PC-3 (cell line): ENCODE measurements at regions not wholly inside any gene's neighbourhood (a gene's known extent, or its start where the extent isn't known, plus 50 kb on each side); places are given as distances from the start of the nearest gene placed in this dataset.

ENCODE experiments used
- ATAC-seq: fragments of 200-7000 bp; cut with Tn5 transposase; 2 replicates; pipeline ENCODE4 v1.9.1; 2020; ENCODE audit warnings: mild to moderate bottlenecking, moderate library complexity
- BruUV-seq: library from RNA; stranded (reverse); fragments of 400-500 nt; replicated peaks from 2 replicates; lab custom pipeline; 2021; lab: Mats Ljungman, UMichigan
- CTCF ChIA-PET: fragments of 300-600 bp; sonication (Branson Sonifier 250); formaldehyde crosslinking; loops from one replicate; lab custom pipeline; 2022; ENCODE audit warnings: antibody characterized with exemption; lab: Charles Lee
- POLR2A ChIA-PET: fragments of 300-600 bp; sonication (Branson Sonifier 250); formaldehyde crosslinking; loops from one replicate; lab custom pipeline; 2022; ENCODE audit warnings: antibody characterized with exemption; ENCODE audit not compliant: unreplicated experiment; lab: Charles Lee
- DNase-seq: peaks from one replicate; pipeline ENCODE4 v3.0.0-alpha.2; 2015
- H2AFZ ChIP-seq: fragments of 300-600 bp; sonication (generic); 2 replicates; pipeline ENCODE4 v1.6.0; 2016; ENCODE audit warnings: antibody characterized with exemption, low read length
- H3F3A ChIP-seq: fragments of 300-600 bp; sonication (generic); one replicate; pipeline ENCODE4 v1.6.0; 2017; ENCODE audit warnings: antibody characterized with exemption, low read length, control low read depth, mild to moderate bottlenecking; ENCODE audit not compliant: unreplicated experiment
- H3K27ac ChIP-seq: fragments of 300-600 bp; sonication (generic); 2 replicates; pipeline ENCODE4 v1.5.1; 2016; ENCODE audit warnings: mild to moderate bottlenecking, low read length
- H3K27me3 ChIP-seq: fragments of 300-600 bp; sonication (generic); 2 replicates; pipeline ENCODE4 v1.6.1; 2016; ENCODE audit warnings: low read length, mixed read lengths
- H3K36me3 ChIP-seq: fragments of 300-600 bp; sonication (generic); 2 replicates; pipeline ENCODE4 v1.6.1; 2016; ENCODE audit warnings: low read depth, mixed run types, low read length, mixed read lengths
- H3K4me1 ChIP-seq: fragments of 300-600 bp; sonication (generic); 2 replicates; pipeline ENCODE4 v1.5.1; 2016; ENCODE audit warnings: low read length; ENCODE audit not compliant: insufficient read depth
- H3K4me2 ChIP-seq: fragments of 300-600 bp; sonication (generic); 2 replicates; pipeline ENCODE4 v1.6.0; 2016; ENCODE audit warnings: low read length
- H3K4me3 ChIP-seq: fragments of 300-600 bp; sonication (generic); 2 replicates; pipeline ENCODE4 v1.5.1; 2016; ENCODE audit warnings: mild to moderate bottlenecking, low read length, mixed read lengths
- H3K79me2 ChIP-seq: fragments of 300-600 bp; sonication (generic); 2 replicates; pipeline ENCODE4 v1.6.1; 2017; ENCODE audit warnings: low read length, mixed read lengths
- H3K9ac ChIP-seq: fragments of 300-600 bp; sonication (generic); 2 replicates; pipeline ENCODE4 v1.6.0; 2016; ENCODE audit warnings: mild to moderate bottlenecking, low read length
- H3K9me2 ChIP-seq: fragments of 300-600 bp; sonication (generic); replicated peaks from 2 replicates; pipeline ENCODE4 v1.6.1; 2016; ENCODE audit warnings: mixed run types, low read length, mixed read lengths
- H3K9me3 ChIP-seq: fragments of 300-600 bp; sonication (generic); 2 replicates; pipeline ENCODE4 v1.6.1; 2016; ENCODE audit warnings: low read length, mixed read lengths
- H4K20me1 ChIP-seq: fragments of 300-600 bp; sonication (generic); 2 replicates; pipeline ENCODE4 v1.6.1; 2016; ENCODE audit warnings: low read length, mixed read lengths
- EZH2 ChIP-seq: fragments of 300-600 bp; sonication (generic); IDR thresholded peaks from one replicate; pipeline ENCODE4 v1.6.1; 2017; ENCODE audit warnings: antibody characterized with exemption, mild to moderate bottlenecking, low read length; ENCODE audit not compliant: unreplicated experiment
- EZH2phosphoT487 ChIP-seq: fragments of 300-600 bp; sonication (generic); IDR thresholded peaks from 2 replicates; pipeline ENCODE4 v1.6.1; 2018; ENCODE audit warnings: mild to moderate bottlenecking, antibody characterized with exemption, low read length, borderline replicate concordance
- intact Hi-C: fragments of 100-400 bp; cut with micrococcal nuclease; formaldehyde crosslinking; loops from 2 replicates; pipeline ENCODE4 v1.9.0; 2023
- TF ChIP-seq, protein P1 (sequence below): fragments of 300-600 bp; sonication (generic); conservative IDR thresholded peaks from 2 replicates; pipeline ENCODE4 v1.5.1; 2017; ENCODE audit warnings: antibody characterized with exemption, low read depth, mild to moderate bottlenecking, low read length

DNA sequence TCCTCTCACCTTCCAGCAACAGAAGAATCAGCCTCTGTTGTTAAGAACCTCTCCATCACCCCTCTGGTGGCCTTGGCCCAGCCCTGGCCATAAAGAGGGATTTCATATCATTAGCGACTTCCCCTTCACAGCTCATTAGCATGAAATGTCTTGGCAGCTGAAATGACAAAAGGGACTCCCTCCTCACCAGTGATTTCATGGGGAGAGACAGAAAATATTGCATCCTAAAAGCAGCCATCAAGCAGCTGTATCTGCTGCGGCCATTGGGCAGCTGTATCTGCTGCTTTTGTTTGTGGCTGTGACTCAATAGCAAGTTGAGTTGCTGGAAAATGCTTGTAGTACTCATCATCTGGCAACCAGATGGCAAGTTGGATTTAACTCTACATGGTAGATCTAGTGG is 105.9 kb upstream of the RMDN2 start:
- H3K4me2 ChIP-seq = no peak overlapping the region
- TF ChIP-seq EZH2 (no peak), EZH2phosphoT487 (no peak)
- TF ChIP-seq, protein P1, sequence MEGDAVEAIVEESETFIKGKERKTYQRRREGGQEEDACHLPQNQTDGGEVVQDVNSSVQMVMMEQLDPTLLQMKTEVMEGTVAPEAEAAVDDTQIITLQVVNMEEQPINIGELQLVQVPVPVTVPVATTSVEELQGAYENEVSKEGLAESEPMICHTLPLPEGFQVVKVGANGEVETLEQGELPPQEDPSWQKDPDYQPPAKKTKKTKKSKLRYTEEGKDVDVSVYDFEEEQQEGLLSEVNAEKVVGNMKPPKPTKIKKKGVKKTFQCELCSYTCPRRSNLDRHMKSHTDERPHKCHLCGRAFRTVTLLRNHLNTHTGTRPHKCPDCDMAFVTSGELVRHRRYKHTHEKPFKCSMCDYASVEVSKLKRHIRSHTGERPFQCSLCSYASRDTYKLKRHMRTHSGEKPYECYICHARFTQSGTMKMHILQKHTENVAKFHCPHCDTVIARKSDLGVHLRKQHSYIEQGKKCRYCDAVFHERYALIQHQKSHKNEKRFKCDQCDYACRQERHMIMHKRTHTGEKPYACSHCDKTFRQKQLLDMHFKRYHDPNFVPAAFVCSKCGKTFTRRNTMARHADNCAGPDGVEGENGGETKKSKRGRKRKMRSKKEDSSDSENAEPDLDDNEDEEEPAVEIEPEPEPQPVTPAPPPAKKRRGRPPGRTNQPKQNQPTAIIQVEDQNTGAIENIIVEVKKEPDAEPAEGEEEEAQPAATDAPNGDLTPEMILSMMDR = no peak
- no peaks in the 10 kb centered on the region for H3K27me3 ChIP-seq
- no peak overlapping the region for H3K4me3 ChIP-seq
- H3K9ac ChIP-seq = no peak overlapping the region
- ChIA-PET POLR2A (no interaction called here), CTCF (no interaction called here)
- DNase-seq = no peak
- no TSS peak for BruUV-seq
- H3K79me2 ChIP-seq = no peaks in the 10 kb centered on the region
- no peak overlapping the region for H2AFZ ChIP-seq
- H3K27ac ChIP-seq = no peak overlapping the region
- intact Hi-C loops = no loop called here
- no peaks in the 10 kb centered on the region for H3K36me3 ChIP-seq
- no peak for ATAC-seq
- H3F3A ChIP-seq = no peaks in the 10 kb centered on the region
- H4K20me1 ChIP-seq = no peaks in the 10 kb centered on the region
- H3K9me2 ChIP-seq = no peaks in the 10 kb centered on the region
- no peaks in the 10 kb centered on the region for H3K9me3 ChIP-seq
- H3K4me1 ChIP-seq = 0 out of 2 replicates have a peak, but pooled peaks cover 5% of the 10 kb centered on the region

DNA sequence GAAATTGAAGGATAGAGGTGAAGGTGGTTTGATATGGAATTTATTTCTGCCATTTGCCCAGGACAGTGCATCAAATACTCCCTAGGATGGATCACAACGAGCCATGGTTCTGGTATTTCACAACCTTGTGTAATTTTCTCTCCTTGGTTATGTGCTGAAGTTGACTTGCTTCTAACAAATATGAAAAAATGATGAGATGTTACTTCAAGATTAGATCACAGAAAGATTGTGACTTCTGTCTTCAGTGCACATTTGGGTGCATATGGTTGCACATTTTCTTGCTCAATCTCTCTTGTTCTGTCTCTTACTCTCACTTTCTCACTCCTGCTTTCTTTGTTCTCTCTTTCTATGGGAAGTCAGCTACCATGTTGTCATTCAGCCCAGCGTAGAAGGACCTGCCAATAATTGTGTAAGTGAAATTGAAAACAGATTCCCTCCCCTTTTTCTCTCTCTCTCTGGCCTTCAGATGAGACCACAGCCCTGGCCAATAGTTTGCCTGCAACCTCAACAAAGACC is 104.6 kb upstream of the RMDN2 start:
- H3K4me2 ChIP-seq = no peak overlapping the region
- 0 out of 2 replicates have a peak, but pooled peaks cover 5% of the 10 kb centered on the region for H3K4me1 ChIP-seq
- no peaks in the 10 kb centered on the region for H3K9me3 ChIP-seq
- no peak overlapping the region for H3K9ac ChIP-seq
- H3K4me3 ChIP-seq = no peak overlapping the region
- no peaks in the 10 kb centered on the region for H3K9me2 ChIP-seq
- ChIA-PET POLR2A (no interaction called here), CTCF (no interaction called here)
- no TSS peak for BruUV-seq
- ATAC-seq (no peak), DNase-seq (no peak)
- H4K20me1 ChIP-seq = no peaks in the 10 kb centered on the region
- no peak overlapping the region for H2AFZ ChIP-seq
- no peaks in the 10 kb centered on the region for H3K36me3 ChIP-seq
- H3F3A ChIP-seq = no peaks in the 10 kb centered on the region
- intact Hi-C loops = no loop called here
- TF ChIP-seq EZH2phosphoT487 (no peak), EZH2 (no peak)
- TF ChIP-seq, protein P1 = no peak
- H3K79me2 ChIP-seq = no peaks in the 10 kb centered on the region
- H3K27ac ChIP-seq = no peak overlapping the region
- H3K27me3 ChIP-seq = no peaks in the 10 kb centered on the region

DNA sequence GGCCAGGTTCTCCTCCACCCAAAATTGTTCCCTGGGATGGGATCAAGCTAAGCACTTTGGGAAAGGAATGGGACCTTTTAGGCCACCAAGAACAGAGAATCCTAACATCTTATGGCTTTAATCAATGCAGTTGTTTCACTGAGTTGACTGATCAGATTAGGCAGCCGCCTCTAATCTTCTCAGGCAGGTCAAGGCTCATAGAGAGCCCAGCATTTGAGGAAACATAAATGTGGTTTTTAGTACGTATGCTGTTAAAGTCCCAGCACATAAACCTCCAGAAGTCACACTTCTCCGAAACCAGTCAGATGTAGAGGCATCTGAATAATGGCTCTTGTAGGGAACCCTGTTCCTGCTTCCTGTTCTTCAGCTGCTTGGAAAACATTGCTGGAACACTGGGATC is 99.5 kb upstream of the RMDN2 start:
- BruUV-seq = no TSS peak
- CTCF ChIA-PET = no interaction called here
- Histone ChIP-seq H3K9me2 (no peaks in the 10 kb centered on the region), H3K27ac (no peak overlapping the region), H4K20me1 (no peaks in the 10 kb centered on the region), H3F3A (no peaks in the 10 kb centered on the region), H3K4me2 (no peak overlapping the region), H3K4me3 (no peak overlapping the region), H3K9me3 (no peaks in the 10 kb centered on the region), H2AFZ (no peak overlapping the region), H3K36me3 (no peaks in the 10 kb centered on the region), H3K9ac (no peak overlapping the region), H3K27me3 (no peaks in the 10 kb centered on the region), H3K79me2 (no peaks in the 10 kb centered on the region), H3K4me1 (peaks cover 13% of the 10 kb centered on the region; the same call in 1 of the 2 replicates)
- TF ChIP-seq EZH2 = no peak
- TF ChIP-seq, protein P1 = no peak
- no peak for TF ChIP-seq EZH2phosphoT487
- intact Hi-C loops = no loop called here
- DNase-seq = no peak
- POLR2A ChIA-PET = no interaction called here
- ATAC-seq = no peak
